ENCODE measurements at regions not wholly inside any gene's neighbourhood (a gene's known extent, or its start where the extent isn't known, plus 50 kb on each side); places are given as distances from the start of the nearest gene placed in this dataset.

DNA sequence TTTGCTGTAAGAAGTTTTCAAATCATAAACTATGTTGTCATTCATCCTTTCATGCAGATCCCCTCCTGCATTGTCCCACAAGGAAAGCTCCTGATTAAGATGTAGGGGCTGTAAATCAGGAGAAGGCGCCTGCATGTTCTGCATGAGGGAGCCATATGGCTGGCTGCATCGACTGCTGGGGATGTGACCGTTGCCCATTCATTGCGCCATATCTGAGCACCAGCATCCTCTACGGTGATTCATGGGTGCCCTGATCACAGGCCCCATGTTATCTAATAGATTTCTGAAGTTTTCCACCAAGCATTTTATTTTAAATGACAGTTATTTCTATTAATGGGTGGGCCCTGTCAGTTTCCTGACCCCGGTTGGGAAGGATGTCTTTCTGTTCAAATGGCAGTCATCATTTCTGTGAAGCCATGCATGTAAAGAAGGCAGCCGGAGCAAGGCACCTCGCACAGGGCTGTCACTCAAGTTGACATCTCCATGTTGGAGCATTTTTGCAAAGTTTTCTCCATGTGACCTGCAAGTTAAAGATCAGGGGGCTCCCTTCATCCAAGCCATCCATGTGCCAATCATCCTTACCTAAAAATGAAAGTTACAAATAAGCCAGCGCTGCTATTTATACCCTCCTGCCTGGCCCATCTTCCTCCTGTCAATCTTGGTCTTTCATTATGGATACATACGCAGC is 128.8 kb downstream of the TEX36 start:
- Histone ChIP-seq H3K36me3 (ENCODE audit: insufficient read depth, low read length) (no peaks in the 10 kb centered on the region), H3K27me3 (ENCODE audit: control insufficient read depth in 1 of 2, insufficient read depth in 2 of 2, low read length in 2 of 2) (no peaks in the 10 kb centered on the region), H3K9me3 (ENCODE audit: low read length) (no peaks in the 10 kb centered on the region), H3K9ac (ENCODE audit: low read length) (no peak overlapping the region), H3K4me3 (ENCODE audit: low read depth in 1 of 2, low read length in 2 of 2) (no peak overlapping the region), H3K27ac (ENCODE audit: low read depth, low read length) (no peak overlapping the region), H3K4me1 (ENCODE audit: insufficient read depth, low read length) (no peaks in the 10 kb centered on the region)

- Histone ChIP-seq H3K27ac (ENCODE audit: low read depth, low read length) (no peak overlapping the region), H3K4me3 (ENCODE audit: low read depth in 1 of 2, low read length in 2 of 2) (no peak overlapping the region), H3K9me3 (ENCODE audit: low read length) (no peaks in the 10 kb centered on the region), H3K27me3 (ENCODE audit: control insufficient read depth in 1 of 2, insufficient read depth in 2 of 2, low read length in 2 of 2) (no peaks in the 10 kb centered on the region), H3K36me3 (ENCODE audit: insufficient read depth, low read length) (no peaks in the 10 kb centered on the region), H3K4me1 (ENCODE audit: insufficient read depth, low read length) (no peaks in the 10 kb centered on the region), H3K9ac (ENCODE audit: low read length) (no peak overlapping the region)
These were observed 129.9 kb downstream of the TEX36 start for GRCh38 chr10:125553091-125553490.

GRCh38 chr10:125551247-125551646 is 131.7 kb downstream of the TEX36 start:
- Histone ChIP-seq H3K9me3 (ENCODE audit: low read length) (no peaks in the 10 kb centered on the region), H3K36me3 (ENCODE audit: insufficient read depth, low read length) (no peaks in the 10 kb centered on the region), H3K27ac (ENCODE audit: low read depth, low read length) (no peak overlapping the region), H3K4me3 (ENCODE audit: low read depth in 1 of 2, low read length in 2 of 2) (no peak overlapping the region), H3K4me1 (ENCODE audit: insufficient read depth, low read length) (no peaks in the 10 kb centered on the region), H3K27me3 (ENCODE audit: control insufficient read depth in 1 of 2, insufficient read depth in 2 of 2, low read length in 2 of 2) (no peaks in the 10 kb centered on the region), H3K9ac (ENCODE audit: low read length) (no peak overlapping the region)

DNA sequence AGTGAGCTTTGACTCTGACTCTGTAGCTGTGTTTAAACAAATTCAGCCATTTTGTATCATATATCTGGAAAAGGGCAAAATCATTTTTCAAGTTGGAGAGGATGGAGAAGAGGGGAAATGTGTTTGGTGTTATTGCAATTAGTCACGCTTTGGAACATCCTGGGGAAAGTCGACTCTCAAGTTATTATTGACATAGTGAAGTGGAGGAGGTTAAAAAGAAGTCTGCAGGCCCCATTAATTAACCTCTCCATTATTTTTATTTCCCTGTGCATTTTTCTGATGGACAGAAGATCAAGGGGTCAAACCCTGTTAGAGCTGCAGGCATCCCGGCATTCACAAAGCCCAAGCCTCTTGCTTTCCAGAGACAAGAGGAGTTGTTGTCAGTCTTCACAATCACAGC is 132.6 kb downstream of the TEX36 start:
- Histone ChIP-seq H3K4me3 (ENCODE audit: low read depth in 1 of 2, low read length in 2 of 2) (no peak overlapping the region), H3K27ac (ENCODE audit: low read depth, low read length) (no peak overlapping the region), H3K27me3 (ENCODE audit: control insufficient read depth in 1 of 2, insufficient read depth in 2 of 2, low read length in 2 of 2) (no peaks in the 10 kb centered on the region), H3K9ac (ENCODE audit: low read length) (no peak overlapping the region), H3K4me1 (ENCODE audit: insufficient read depth, low read length) (no peaks in the 10 kb centered on the region), H3K36me3 (ENCODE audit: insufficient read depth, low read length) (no peaks in the 10 kb centered on the region), H3K9me3 (ENCODE audit: low read length) (no peaks in the 10 kb centered on the region)

GRCh38 chr10:125549653-125550052 is 133.3 kb downstream of the TEX36 start:
- Histone ChIP-seq H3K4me1 (ENCODE audit: insufficient read depth, low read length) (no peaks in the 10 kb centered on the region), H3K9me3 (ENCODE audit: low read length) (no peaks in the 10 kb centered on the region), H3K4me3 (ENCODE audit: low read depth in 1 of 2, low read length in 2 of 2) (no peak overlapping the region), H3K27me3 (ENCODE audit: control insufficient read depth in 1 of 2, insufficient read depth in 2 of 2, low read length in 2 of 2) (no peaks in the 10 kb centered on the region), H3K36me3 (ENCODE audit: insufficient read depth, low read length) (no peaks in the 10 kb centered on the region), H3K27ac (ENCODE audit: low read depth, low read length) (no peak overlapping the region), H3K9ac (ENCODE audit: low read length) (no peak overlapping the region)

- H3K27me3 ChIP-seq (ENCODE audit: control insufficient read depth in 1 of 2, insufficient read depth in 2 of 2, low read length in 2 of 2): no peaks in the 10 kb centered on the region
- no peak overlapping the region for H3K4me3 ChIP-seq (ENCODE audit: low read depth in 1 of 2, low read length in 2 of 2)
- H3K36me3 ChIP-seq (ENCODE audit: insufficient read depth, low read length): no peaks in the 10 kb centered on the region
- no peak overlapping the region for H3K9ac ChIP-seq (ENCODE audit: low read length)
- no peaks in the 10 kb centered on the region for H3K9me3 ChIP-seq (ENCODE audit: low read length)
- H3K4me1 ChIP-seq (ENCODE audit: insufficient read depth, low read length): no peaks in the 10 kb centered on the region
- no peak overlapping the region for H3K27ac ChIP-seq (ENCODE audit: low read depth, low read length)
These were observed 134.1 kb downstream of the TEX36 start for GRCh38 chr10:125548878-125549277.

GRCh38 chr10:125548356-125548755 is 134.6 kb downstream of the TEX36 start:
- H3K4me1 ChIP-seq (ENCODE audit: insufficient read depth, low read length): no peaks in the 10 kb centered on the region
- no peak overlapping the region for H3K4me3 ChIP-seq (ENCODE audit: low read depth in 1 of 2, low read length in 2 of 2)
- H3K36me3 ChIP-seq (ENCODE audit: insufficient read depth, low read length): no peaks in the 10 kb centered on the region
- no peak overlapping the region for H3K27ac ChIP-seq (ENCODE audit: low read depth, low read length)
- H3K27me3 ChIP-seq (ENCODE audit: control insufficient read depth in 1 of 2, insufficient read depth in 2 of 2, low read length in 2 of 2): no peaks in the 10 kb centered on the region
- no peaks in the 10 kb centered on the region for H3K9me3 ChIP-seq (ENCODE audit: low read length)
- H3K9ac ChIP-seq (ENCODE audit: low read length): no peak overlapping the region

DNA sequence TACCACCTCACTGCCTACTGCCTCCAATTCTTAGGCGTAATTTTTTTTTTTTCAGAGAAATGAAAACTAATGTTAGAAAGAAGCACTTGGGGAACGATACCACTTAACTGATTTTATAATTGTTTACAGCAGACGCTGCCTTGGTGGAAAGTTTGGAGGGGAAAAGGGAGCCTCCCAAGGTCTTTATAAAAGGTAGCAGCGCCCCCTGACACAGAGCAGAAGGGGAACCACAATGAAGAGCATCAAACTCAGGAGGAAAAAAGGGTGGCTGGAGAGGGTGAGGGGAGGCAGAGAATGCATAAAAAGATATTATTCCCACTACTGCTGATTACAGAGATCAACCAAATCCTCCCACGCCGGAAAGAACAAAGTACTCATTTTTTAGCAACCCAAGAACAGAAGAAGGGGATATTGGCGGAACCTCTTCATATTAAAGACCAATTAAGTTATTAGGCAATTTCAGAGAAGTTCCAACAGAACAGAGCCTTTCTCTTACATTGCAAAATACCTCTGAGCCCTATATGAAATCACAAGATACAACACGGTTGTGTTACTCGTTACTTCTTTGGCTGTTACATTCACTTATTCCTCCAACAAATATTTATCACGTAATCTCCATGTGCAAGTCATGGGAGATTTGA is 135.8 kb downstream of the TEX36 start:
- no peak overlapping the region for H3K27ac ChIP-seq (ENCODE audit: low read depth, low read length)
- no peaks in the 10 kb centered on the region for H3K4me1 ChIP-seq (ENCODE audit: insufficient read depth, low read length)
- H3K27me3 ChIP-seq (ENCODE audit: control insufficient read depth in 1 of 2, insufficient read depth in 2 of 2, low read length in 2 of 2): no peaks in the 10 kb centered on the region
- H3K36me3 ChIP-seq (ENCODE audit: insufficient read depth, low read length): no peaks in the 10 kb centered on the region
- H3K9me3 ChIP-seq (ENCODE audit: low read length): no peaks in the 10 kb centered on the region
- no peak overlapping the region for H3K4me3 ChIP-seq (ENCODE audit: low read depth in 1 of 2, low read length in 2 of 2)
- H3K9ac ChIP-seq (ENCODE audit: low read length): no peak overlapping the region

DNA sequence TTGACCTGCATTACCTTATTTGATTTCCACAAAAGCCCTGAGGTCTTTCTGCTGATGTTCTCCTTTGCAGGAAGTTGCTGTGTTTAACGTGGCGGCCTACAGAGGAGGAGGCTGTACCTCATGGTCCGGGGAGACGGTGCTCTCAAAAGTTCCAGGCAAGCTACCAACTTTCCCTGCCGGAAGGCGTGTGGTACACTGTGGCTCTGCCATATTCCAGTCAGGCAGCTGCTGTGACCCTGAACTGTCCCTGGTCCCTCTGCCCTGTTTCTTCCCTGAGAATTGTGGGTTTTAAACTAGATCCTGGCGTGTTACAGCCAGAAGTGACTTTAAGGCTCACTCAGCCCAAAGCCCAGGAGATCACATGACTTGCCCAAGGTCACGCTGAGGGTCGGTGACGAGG is 139.2 kb downstream of the TEX36 start:
- Histone ChIP-seq H3K4me1 (ENCODE audit: insufficient read depth, low read length) (peaks cover 6% of the 10 kb centered on the region), H3K27ac (ENCODE audit: low read depth, low read length) (no peak overlapping the region), H3K9me3 (ENCODE audit: low read length) (no peaks in the 10 kb centered on the region), H3K36me3 (ENCODE audit: insufficient read depth, low read length) (no peaks in the 10 kb centered on the region), H3K9ac (ENCODE audit: low read length) (no peak overlapping the region), H3K27me3 (ENCODE audit: control insufficient read depth in 1 of 2, insufficient read depth in 2 of 2, low read length in 2 of 2) (no peaks in the 10 kb centered on the region), H3K4me3 (ENCODE audit: low read depth in 1 of 2, low read length in 2 of 2) (no peak overlapping the region)

GRCh38 chr10:125538947-125539731 is 143.8 kb downstream of the TEX36 start:
- H3K27ac ChIP-seq (ENCODE audit: low read depth, low read length): no peak overlapping the region
- no peaks in the 10 kb centered on the region for H3K27me3 ChIP-seq (ENCODE audit: control insufficient read depth in 1 of 2, insufficient read depth in 2 of 2, low read length in 2 of 2)
- peaks cover 6% of the 10 kb centered on the region for H3K4me1 ChIP-seq (ENCODE audit: insufficient read depth, low read length)
- no peak overlapping the region for H3K9ac ChIP-seq (ENCODE audit: low read length)
- H3K9me3 ChIP-seq (ENCODE audit: low read length): no peaks in the 10 kb centered on the region
- H3K4me3 ChIP-seq (ENCODE audit: low read depth in 1 of 2, low read length in 2 of 2): no peak overlapping the region
- no peaks in the 10 kb centered on the region for H3K36me3 ChIP-seq (ENCODE audit: insufficient read depth, low read length)

- Histone ChIP-seq H3K9me3 (ENCODE audit: low read length) (no peaks in the 10 kb centered on the region), H3K36me3 (ENCODE audit: insufficient read depth, low read length) (no peaks in the 10 kb centered on the region), H3K27ac (ENCODE audit: low read depth, low read length) (no peak overlapping the region), H3K9ac (ENCODE audit: low read length) (no peak overlapping the region), H3K4me1 (ENCODE audit: insufficient read depth, low read length) (peaks cover 6% of the 10 kb centered on the region), H3K27me3 (ENCODE audit: control insufficient read depth in 1 of 2, insufficient read depth in 2 of 2, low read length in 2 of 2) (peaks cover 0 to 3% of the 10 kb centered on the region in 2 donors), H3K4me3 (ENCODE audit: low read depth in 1 of 2, low read length in 2 of 2) (no peak overlapping the region)
These were observed 146.7 kb downstream of the TEX36 start for GRCh38 chr10:125536236-125536635.

All from muscle layer of colon (tissue), 2 donors.